GM19455 (cell line): ENCODE measurements at regions not wholly inside any gene's neighbourhood (a gene's known extent, or its start where the extent isn't known, plus 50 kb on each side); places are given as distances from the start of the nearest gene placed in this dataset.

Experiments
- ATAC-seq: cut with Tn5 transposase; IDR thresholded peaks from one replicate; pipeline ENCODE4 v1.9.1; 2021; ENCODE audit not compliant: unreplicated experiment

DNA sequence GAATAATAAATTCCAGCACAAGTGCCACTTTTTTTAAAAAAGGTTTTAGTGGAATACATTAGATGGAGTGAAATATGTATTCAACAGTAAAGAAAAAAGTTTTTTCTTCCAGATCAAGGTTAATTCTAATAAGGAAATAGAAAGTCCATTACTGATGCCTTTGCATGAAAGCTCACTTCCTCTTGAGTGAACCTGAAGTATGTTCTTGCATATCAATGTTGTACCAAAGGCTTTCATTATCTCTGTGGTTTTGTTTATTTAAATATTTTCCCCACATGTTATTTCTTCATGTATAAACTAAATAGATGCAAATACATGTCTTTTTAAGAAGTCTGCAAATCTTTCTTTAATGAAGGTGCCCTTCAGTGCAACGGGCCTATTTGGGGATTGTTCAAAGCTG, 307.9 kb downstream of the C4orf33 start:
- ATAC-seq = no peak

GRCh38 chr4:129410115-129410514, 314.2 kb downstream of the C4orf33 start:
- ATAC-seq = no peak

- ATAC-seq = no peak
These were observed 319.1 kb downstream of the C4orf33 start for GRCh38 chr4:129415004-129415403.

GRCh38 chr4:129420637-129421036, 324.7 kb downstream of the C4orf33 start:
- no peak for ATAC-seq

- no peak for ATAC-seq
These were observed 326.3 kb downstream of the C4orf33 start for GRCh38 chr4:129422277-129422676.

GRCh38 chr4:129428454-129428853, 332.5 kb downstream of the C4orf33 start:
- ATAC-seq = no peak

DNA sequence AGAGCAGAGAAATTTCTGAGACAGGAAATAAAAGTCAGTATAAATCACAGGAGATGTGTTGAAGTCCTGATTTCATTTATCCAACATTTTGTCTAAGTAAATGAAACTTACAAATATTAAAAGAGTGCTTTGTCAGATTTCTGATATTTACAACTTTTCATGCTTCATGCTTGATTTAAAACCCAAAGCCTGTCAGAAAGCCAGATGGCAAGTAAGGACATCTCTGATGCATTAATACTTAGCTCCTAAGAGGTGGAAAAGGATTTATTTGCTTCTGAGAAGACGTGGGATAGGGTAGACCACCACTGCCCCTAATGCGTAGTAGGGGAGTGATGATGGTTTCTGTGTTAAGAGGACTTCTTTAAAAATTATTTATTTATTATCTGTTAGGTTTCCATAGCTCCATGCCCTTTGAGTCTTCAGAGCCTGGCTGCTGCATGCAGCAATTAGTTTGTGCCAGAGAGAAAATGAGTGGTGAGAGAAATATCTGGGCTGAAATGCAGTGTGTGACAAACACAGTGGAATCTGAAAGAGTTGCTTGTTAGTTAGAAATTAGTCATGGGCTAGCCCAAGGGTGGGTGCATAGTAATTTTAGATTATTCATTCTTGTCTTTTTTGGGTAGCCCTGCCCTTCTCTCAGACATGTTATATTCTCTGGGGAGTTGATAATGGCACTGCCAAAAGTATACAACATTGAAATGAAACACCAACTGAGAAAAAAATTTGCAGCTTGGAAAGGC, 333.8 kb downstream of the C4orf33 start:
- ATAC-seq = no peak

GRCh38 chr4:129437347-129437746, 341.4 kb downstream of the C4orf33 start:
- no peak for ATAC-seq

- no peak for ATAC-seq
These were observed 342.6 kb downstream of the C4orf33 start for GRCh38 chr4:129438456-129438981.

GRCh38 chr4:129446074-129446473, 350.1 kb downstream of the C4orf33 start:
- ATAC-seq = no peak

DNA sequence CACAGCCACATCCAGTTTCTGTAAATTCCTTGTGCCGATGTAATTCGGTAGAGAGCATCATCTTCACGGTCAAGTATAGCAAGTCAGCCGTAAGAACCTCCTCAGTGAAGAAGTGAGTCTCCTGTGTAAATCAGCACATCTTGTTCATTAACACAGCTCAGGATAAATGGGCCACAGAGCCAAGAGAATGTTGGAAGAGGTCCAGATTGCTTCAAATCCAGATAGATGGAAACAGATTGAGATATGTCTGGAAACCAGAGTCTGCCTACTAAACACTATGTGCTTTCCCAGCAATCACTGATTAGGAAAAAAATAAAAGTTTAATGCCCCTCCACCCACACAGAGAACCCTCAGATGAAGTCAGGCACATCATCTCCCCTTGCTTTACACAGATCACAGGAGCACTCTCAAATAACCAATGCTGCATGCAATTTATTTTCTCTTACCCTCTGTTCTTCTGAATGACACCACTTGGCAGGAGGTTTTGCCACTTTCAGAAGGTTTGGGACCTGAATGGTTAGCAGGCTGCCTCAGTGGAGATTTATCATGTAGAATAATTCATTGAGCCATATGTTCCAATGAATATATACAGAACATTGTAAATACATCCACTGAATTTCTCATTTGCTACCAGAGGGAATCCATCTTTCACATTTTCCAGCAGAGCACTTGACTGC, 357.7 kb downstream of the C4orf33 start:
- no peak for ATAC-seq

- ATAC-seq = no peak
These were observed 359.5 kb downstream of the C4orf33 start for GRCh38 chr4:129455482-129455881.

DNA sequence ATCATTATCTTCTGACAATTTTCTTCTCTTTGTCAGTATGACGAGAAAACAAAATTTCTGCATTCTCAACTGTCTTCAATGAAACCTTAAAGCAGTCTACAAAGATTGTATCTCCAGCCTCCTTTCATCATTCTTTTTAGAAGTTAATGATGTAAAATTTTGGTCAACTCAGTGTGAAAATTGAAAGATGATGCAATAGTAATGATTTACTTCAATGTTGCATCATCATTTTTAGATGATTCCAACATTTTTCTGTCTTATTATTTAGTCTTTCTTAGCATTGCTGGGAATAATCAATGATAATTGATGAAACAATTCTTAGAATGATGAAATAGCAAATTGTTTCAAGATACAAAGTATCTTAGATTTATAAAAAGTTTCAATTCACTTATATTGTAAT, 372.7 kb downstream of the C4orf33 start:
- ATAC-seq = no peak

DNA sequence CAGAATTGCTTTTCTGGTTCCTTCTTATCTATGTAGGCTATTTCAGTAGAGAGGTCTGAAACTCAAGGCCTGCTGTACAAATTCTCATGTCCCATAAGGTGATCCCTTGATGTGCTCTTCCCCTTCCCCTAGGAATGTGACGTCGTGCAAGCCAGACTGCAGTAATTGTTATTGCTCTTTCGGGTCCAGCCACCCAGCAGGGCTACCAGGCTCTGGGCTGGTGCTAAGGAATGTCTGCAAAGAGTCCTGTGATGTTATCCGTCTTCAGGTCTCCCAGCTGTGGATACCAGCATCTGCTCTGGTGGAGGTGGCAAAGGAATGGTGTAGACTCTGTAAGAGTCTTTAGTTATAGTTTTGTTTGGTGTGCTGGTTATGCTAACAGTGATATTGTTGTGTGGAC, 378.7 kb downstream of the C4orf33 start:
- ATAC-seq = no peak

GRCh38 chr4:129481107-129481506, 385.2 kb downstream of the C4orf33 start:
- no peak for ATAC-seq

- no peak for ATAC-seq
These were observed 392.5 kb downstream of the C4orf33 start for GRCh38 chr4:129488427-129488826.

- ATAC-seq = no peak
These were observed 394.6 kb downstream of the C4orf33 start for GRCh38 chr4:129490516-129490915.

- ATAC-seq = no peak
These were observed 402.7 kb downstream of the C4orf33 start for GRCh38 chr4:129498626-129499025.

DNA sequence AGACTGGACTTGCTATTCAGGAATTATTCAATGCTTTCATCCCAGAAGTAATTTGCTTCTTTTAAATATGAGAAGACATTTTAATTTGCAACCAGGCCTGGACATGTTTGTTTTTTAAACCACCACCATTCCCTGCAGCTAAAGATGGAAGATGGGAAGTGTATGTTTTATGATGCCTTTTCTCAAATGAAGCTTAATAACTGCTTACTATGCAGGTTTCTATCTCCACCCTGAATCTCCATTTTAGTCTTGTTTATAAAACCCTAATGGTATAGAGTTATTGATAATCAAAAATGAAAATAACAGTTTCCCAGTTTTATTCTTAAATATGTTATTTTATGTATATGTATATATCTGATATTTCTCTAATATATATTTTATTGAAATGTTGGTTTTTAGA, 418.9 kb downstream of the C4orf33 start:
- ATAC-seq = no peak

DNA sequence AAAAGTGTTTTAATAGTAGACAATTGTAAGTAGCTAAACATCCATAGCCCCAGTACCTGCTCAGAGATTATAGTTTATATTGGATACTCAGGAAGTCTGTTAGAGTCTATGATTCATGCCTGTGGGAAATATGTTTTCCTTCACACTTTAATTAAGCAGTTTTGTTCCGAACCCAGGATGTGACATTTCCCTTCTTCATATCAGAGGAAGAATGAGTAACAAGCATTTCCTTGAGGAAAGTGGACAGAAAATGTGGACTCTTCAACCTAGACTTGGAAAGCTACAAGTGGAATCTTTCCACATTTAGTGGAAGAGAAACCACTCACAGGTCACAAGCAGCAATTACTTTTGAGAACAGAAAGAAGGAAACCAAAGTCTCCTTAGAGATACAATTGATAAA, 419.4 kb downstream of the C4orf33 start:
- ATAC-seq = no peak

GRCh38 chr4:129526812-129527211, 430.9 kb downstream of the C4orf33 start:
- ATAC-seq = no peak

DNA sequence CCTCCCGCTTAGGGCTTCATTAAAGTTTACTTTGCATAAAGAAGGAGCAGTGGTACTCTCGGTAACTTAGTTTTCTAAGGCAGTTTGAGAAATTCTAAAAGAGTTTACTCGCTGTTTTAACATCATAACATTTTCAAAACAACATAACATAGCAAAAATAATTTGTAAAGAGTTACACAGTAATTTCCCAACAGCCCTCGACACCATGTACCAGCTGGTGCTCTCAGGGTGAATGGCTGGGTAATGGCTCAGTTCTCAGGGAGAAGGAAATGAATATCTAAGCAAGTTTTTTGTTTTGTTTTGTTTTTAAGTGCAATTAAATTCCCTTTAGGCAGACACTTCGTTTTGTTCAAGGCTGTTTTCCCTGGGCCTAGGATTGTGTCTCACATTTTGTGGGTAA, 435.3 kb downstream of the C4orf33 start:
- ATAC-seq = no peak
